PC-9 (cell line): ENCODE measurements at regions not wholly inside any gene's neighbourhood (a gene's known extent, or its start where the extent isn't known, plus 50 kb on each side); places are given as distances from the start of the nearest gene placed in this dataset.

ENCODE experiments used
- BruUV-seq: library from RNA; stranded (reverse); fragments of 400-500 nt; replicated peaks from 2 replicates; lab custom pipeline; 2021; lab: Mats Ljungman, UMichigan
- CTCF ChIA-PET: fragments of 300-600 bp; sonication (Branson Sonifier 250); formaldehyde crosslinking; loops from one replicate; lab custom pipeline; 2022; ENCODE audit warnings: antibody characterized with exemption; lab: Charles Lee
- POLR2A ChIA-PET: fragments of 300-600 bp; sonication (Branson Sonifier 250); formaldehyde crosslinking; loops from one replicate; lab custom pipeline; 2022; ENCODE audit warnings: antibody characterized with exemption; ENCODE audit not compliant: unreplicated experiment; lab: Charles Lee
- DNase-seq, 2 experiments: peaks; one replicate each; pipeline versions ENCODE4 v3.0.0 to v3.0.0-alpha.2; 2015 to 2022; ENCODE audit warnings: mixed read lengths in 1 of 2
- H2AFZ ChIP-seq: fragments of 200-600 bp; sonication (generic); 2 replicates; pipeline ENCODE4 v1.8.1; 2017; ENCODE audit warnings: antibody characterized with exemption
- H3F3A ChIP-seq: fragments of 200-600 bp; sonication (generic); 2 replicates; pipeline ENCODE4 v1.8.1; 2017; ENCODE audit warnings: antibody characterized with exemption, mild to moderate bottlenecking, low read depth; ENCODE audit not compliant: insufficient read depth
- H3K27ac ChIP-seq: fragments of 200-600 bp; sonication (generic); 2 replicates; pipeline ENCODE4 v1.6.1; 2016; ENCODE audit warnings: mixed run types
- H3K27me3 ChIP-seq: fragments of 200-600 bp; sonication (generic); 2 replicates; pipeline ENCODE4 v1.6.1; 2016; ENCODE audit warnings: low read depth, mixed run types; ENCODE audit not compliant: insufficient read depth
- H3K36me3 ChIP-seq: fragments of 200-600 bp; sonication (generic); 2 replicates; pipeline ENCODE4 v1.6.1; 2016; ENCODE audit warnings: low read depth, mixed run types
- H3K4me1 ChIP-seq: fragments of 200-600 bp; sonication (generic); replicated peaks from 2 replicates; pipeline ENCODE4 v1.6.1; 2016; ENCODE audit warnings: mixed run types; ENCODE audit not compliant: insufficient read depth
- H3K4me2 ChIP-seq: fragments of 200-600 bp; sonication (generic); 2 replicates; pipeline ENCODE4 v1.6.1; 2017; ENCODE audit warnings: mixed run types
- H3K4me3 ChIP-seq: fragments of 200-600 bp; sonication (generic); 2 replicates; pipeline ENCODE4 v1.6.1; 2016; ENCODE audit warnings: mixed run types
- H3K79me2 ChIP-seq: fragments of 200-600 bp; sonication (generic); 2 replicates; pipeline ENCODE4 v1.6.1; 2017; ENCODE audit warnings: low read depth, mixed run types
- H3K9me2 ChIP-seq: fragments of 200-600 bp; sonication (generic); 2 replicates; pipeline ENCODE4 v1.8.1; 2017; ENCODE audit warnings: mild to moderate bottlenecking; ENCODE audit not compliant: insufficient read depth
- H3K9me3 ChIP-seq: fragments of 200-600 bp; sonication (generic); 2 replicates; pipeline ENCODE4 v1.8.1; 2016; ENCODE audit warnings: low read depth; ENCODE audit not compliant: insufficient read depth
- H4K20me1 ChIP-seq: fragments of 200-600 bp; sonication (generic); 2 replicates; pipeline ENCODE4 v1.8.1; 2017; ENCODE audit not compliant: insufficient read depth
- CTCF ChIP-seq: fragments of 200-600 bp; sonication (generic); conservative IDR thresholded peaks from 2 replicates; pipeline ENCODE4 v1.6.1; 2017; ENCODE audit warnings: mixed run types, antibody characterized with exemption, mild to moderate bottlenecking, moderate library complexity
- EZH2 ChIP-seq: fragments of 200-600 bp; sonication (generic); IDR thresholded peaks from 2 replicates; pipeline ENCODE4 v1.8.0; 2017; ENCODE audit warnings: antibody characterized with exemption, low read depth
- intact Hi-C: fragments of 100-400 bp; cut with micrococcal nuclease; formaldehyde crosslinking; loops from one replicate; pipeline ENCODE4 v1.10.0; 2022; ENCODE audit not compliant: unreplicated experiment

GRCh38 chr22:47727641-47728040 lies 965.2 kb downstream of the TBC1D22A start:
- H3K4me1 ChIP-seq: no peaks in the 10 kb centered on the region
- H3K4me2 ChIP-seq: no peak overlapping the region
- no peaks in the 10 kb centered on the region for H3F3A ChIP-seq
- 0 out of 2 replicates have a peak, but pooled peaks cover 10% of the 10 kb centered on the region for H3K9me3 ChIP-seq
- H3K79me2 ChIP-seq: no peaks in the 10 kb centered on the region
- peaks cover 4% of the 10 kb centered on the region for H3K36me3 ChIP-seq
- intact Hi-C loops: no loop called here
- BruUV-seq: no TSS peak
- H3K27ac ChIP-seq: no peak overlapping the region
- H2AFZ ChIP-seq: no peak overlapping the region
- no peaks in the 10 kb centered on the region for H4K20me1 ChIP-seq
- no peak for DNase-seq
- ChIA-PET POLR2A (no interaction called here), CTCF (no interaction called here)
- no peaks in the 10 kb centered on the region for H3K9me2 ChIP-seq
- no peaks in the 10 kb centered on the region for H3K27me3 ChIP-seq
- TF ChIP-seq EZH2: no peak
- no peak for TF ChIP-seq CTCF
- H3K4me3 ChIP-seq: no peak overlapping the region

- no peaks in the 10 kb centered on the region for H3K4me1 ChIP-seq
- peaks cover 4% of the 10 kb centered on the region for H3K36me3 ChIP-seq
- H3K4me2 ChIP-seq: no peak overlapping the region
- no peaks in the 10 kb centered on the region for H3K27me3 ChIP-seq
- no peak overlapping the region for H3K27ac ChIP-seq
- H3K79me2 ChIP-seq: no peaks in the 10 kb centered on the region
- no peak for DNase-seq
- H4K20me1 ChIP-seq: peaks cover 4% of the 10 kb centered on the region; the same call in 1 of the 2 replicates
- 0 out of 2 replicates have a peak, but pooled peaks cover under 1% of the 10 kb centered on the region for H3K9me3 ChIP-seq
- intact Hi-C loops: no loop called here
- ChIA-PET CTCF (no interaction called here), POLR2A (no interaction called here)
- no TSS peak for BruUV-seq
- TF ChIP-seq EZH2: no peak
- TF ChIP-seq CTCF: no peak
- no peaks in the 10 kb centered on the region for H3K9me2 ChIP-seq
- no peak overlapping the region for H3K4me3 ChIP-seq
- no peak overlapping the region for H2AFZ ChIP-seq
- no peaks in the 10 kb centered on the region for H3F3A ChIP-seq
Observed at GRCh38 chr22:47724751-47725150, 962.3 kb downstream of the TBC1D22A start.

- no TSS peak for BruUV-seq
- no peaks in the 10 kb centered on the region for H3K4me1 ChIP-seq
Observed at GRCh38 chr22:47724030-47724429, 961.6 kb downstream of the TBC1D22A start.

More at GRCh38 chr22:47724030-47724429, 961.6 kb downstream of the TBC1D22A start:
- Histone ChIP-seq H3K4me2 (no peak overlapping the region), H3K79me2 (no peaks in the 10 kb centered on the region), H2AFZ (no peak overlapping the region), H4K20me1 (peaks cover 4% of the 10 kb centered on the region; the same call in 1 of the 2 replicates), H3K9me2 (no peaks in the 10 kb centered on the region), H3K27me3 (no peaks in the 10 kb centered on the region), H3K36me3 (peaks cover 2% of the 10 kb centered on the region), H3F3A (no peaks in the 10 kb centered on the region), H3K27ac (no peak overlapping the region), H3K9me3 (no peaks in the 10 kb centered on the region), H3K4me3 (no peak overlapping the region)
- intact Hi-C loops: no loop called here
- POLR2A ChIA-PET: no interaction called here
- CTCF ChIA-PET: no interaction called here
- DNase-seq: no peak
- TF ChIP-seq EZH2 (no peak), CTCF (no peak)
